Activated T-cell treated with anti-CD3 and anti-CD28 coated beads for 48 hours (primary cell): ENCODE measurements at regions not wholly inside any gene's neighbourhood (a gene's known extent, or its start where the extent isn't known, plus 50 kb on each side); places are given as distances from the start of the nearest gene placed in this dataset.

Experiments used
- DNase-seq: peaks from one replicate; pipeline ENCODE4 v3.0.0-alpha.2; 2020; ENCODE audit warnings: low read depth

DNA sequence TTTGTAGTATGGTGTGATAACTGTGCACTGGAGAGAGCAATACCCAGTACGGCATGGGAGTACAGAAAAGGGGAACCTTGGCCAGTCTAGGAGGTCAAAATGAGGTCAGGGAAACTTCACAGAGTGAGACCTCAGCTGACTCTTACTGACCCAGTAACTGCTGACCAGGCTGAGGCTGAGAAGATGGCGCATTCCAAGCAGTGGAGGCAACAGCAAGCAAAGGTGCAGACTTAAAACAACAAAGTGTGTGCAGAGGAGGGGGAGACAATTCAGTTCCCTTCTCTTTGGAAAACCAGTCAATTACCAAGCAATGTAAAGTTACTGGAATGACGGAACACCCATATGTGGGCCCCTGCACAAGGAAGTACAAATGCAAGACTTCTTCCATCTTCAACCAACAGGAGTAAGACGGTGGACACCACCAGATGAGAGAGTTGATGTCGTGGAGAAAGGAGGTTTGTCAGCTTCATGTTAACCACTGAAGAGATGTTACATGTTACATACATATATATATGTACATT lies 54.6 kb upstream of the PRDX6 start:
- no peak for DNase-seq

GRCh38 chr1:173423291-173423690 lies 53.8 kb upstream of the PRDX6 start:
- DNase-seq: no peak

DNA sequence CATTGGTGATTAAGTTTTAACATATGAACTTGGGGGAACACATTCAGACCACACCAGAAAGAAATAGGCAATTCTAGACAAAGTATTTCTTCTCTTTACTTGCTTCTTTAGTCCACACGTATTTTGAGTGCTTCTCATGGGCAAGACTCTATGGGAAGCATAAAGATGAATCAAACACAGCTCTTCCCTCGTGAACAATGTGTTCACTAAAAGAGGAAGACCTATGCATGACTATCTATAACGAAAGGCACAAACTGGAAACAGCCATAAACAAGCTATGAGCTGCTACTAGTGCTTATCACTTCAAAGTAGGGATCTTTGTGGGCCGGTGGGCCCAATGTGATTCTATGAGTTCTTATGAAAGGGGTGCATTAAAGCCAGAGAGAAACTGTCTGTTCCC lies 53.0 kb upstream of the PRDX6 start:
- DNase-seq: no peak

GRCh38 chr1:173424782-173425407 lies 52.2 kb upstream of the PRDX6 start:
- no peak for DNase-seq

GRCh38 chr1:173426057-173426456 lies 51.1 kb upstream of the PRDX6 start:
- DNase-seq: no peak

DNA sequence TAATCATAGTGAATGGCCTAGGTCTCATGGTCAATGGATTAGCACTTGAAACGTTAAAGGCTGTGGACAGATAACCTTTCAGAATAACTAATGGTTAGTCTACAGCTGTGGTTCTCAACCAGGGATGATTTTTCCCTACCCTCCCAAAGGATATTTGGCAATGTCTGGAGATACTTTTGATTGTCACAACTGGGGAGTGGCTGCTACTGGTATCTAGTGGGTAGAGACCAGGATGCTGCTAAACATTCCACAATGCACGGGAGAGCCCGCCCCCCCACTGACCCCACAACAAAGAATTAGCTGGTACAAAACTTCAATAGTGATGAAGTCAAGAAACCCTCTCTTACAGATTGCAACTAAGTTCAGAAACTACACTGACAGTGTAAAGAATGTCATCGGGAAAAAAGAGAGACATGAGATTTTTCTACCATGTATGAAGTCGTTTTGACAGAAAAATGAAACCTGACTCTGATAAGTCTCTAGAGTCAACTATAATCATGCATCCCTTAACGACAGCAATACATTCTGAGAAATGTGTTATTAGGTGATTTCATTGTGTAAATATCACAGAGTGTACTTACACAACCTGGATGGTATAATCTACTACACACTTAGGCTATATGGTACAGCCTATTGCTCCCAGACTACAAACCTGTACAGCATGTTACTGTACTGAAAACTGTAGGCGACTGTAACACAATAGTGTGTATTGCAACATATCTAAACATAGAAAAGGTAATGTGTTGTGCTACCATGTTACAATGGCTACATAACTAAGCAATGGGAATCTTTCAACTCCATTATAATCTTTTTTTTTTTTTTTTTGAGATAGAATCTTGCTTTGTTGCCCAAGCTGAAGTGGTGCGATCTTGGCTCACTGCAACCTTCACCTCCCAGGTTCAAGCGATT lies 49.7 kb upstream of the PRDX6 start:
- DNase-seq: no peak
